Muscle layer of colon (tissue), 2 donors: ENCODE measurements at regions not wholly inside any gene's neighbourhood (a gene's known extent, or its start where the extent isn't known, plus 50 kb on each side); places are given as distances from the start of the nearest gene placed in this dataset.

Experiments
- H3K27ac ChIP-seq: one replicate; pipeline ENCODE4 v1.7.0; 2013; ENCODE audit warnings: low read depth, mild to moderate bottlenecking, low read length, moderate library complexity
- H3K27me3 ChIP-seq, 2 donors: one replicate each; pipeline ENCODE4 v1.7.0; 2013; ENCODE audit warnings: low read length in 2 of 2, mild to moderate bottlenecking in 2 of 2; ENCODE audit not compliant: insufficient read depth in 2 of 2, control insufficient read depth in 1 of 2
- H3K36me3 ChIP-seq: one replicate; pipeline ENCODE4 v1.7.0; 2013; ENCODE audit warnings: mild to moderate bottlenecking, low read length; ENCODE audit not compliant: insufficient read depth
- H3K4me1 ChIP-seq: one replicate; pipeline ENCODE4 v1.7.0; 2013; ENCODE audit warnings: mild to moderate bottlenecking, low read length; ENCODE audit not compliant: insufficient read depth
- H3K4me3 ChIP-seq, 2 donors: one replicate each; pipeline ENCODE4 v1.7.0; 2013; ENCODE audit warnings: low read length in 2 of 2, low read depth in 1 of 2, mild to moderate bottlenecking in 1 of 2, moderate library complexity in 1 of 2
- H3K9ac ChIP-seq: one replicate; pipeline ENCODE4 v1.7.0; 2013; ENCODE audit warnings: low read length
- H3K9me3 ChIP-seq: one replicate; pipeline ENCODE4 v1.7.0; 2013; ENCODE audit warnings: mild to moderate bottlenecking, low read length
- donor health status: abdominal sarcoma.
- donor health status: Adenocarcinoma of cecum.

DNA sequence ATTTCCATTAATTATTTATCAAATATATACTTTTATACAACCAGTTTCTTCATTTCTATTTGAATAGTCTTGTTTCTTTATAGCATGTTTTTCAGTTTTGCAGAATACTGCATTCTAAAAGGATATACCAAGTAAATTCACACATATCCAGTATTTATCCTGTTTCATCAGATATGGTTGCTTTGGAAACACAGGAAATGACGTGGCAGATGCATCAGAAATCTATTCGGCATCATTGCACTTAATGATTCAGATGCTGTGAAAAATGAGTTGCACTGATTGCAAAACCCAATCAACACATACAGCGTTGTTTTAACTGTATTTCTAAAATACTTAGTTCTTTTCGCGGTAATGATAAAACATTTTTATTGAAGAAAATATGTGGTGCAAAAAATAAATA, 594.9 kb downstream of the CDH26 start:
- H3K9ac ChIP-seq = no peak overlapping the region
- H3K4me1 ChIP-seq = no peaks in the 10 kb centered on the region
- H3K4me3 ChIP-seq = no peak overlapping the region
- no peak overlapping the region for H3K27ac ChIP-seq
- no peaks in the 10 kb centered on the region for H3K36me3 ChIP-seq
- no peaks in the 10 kb centered on the region for H3K27me3 ChIP-seq
- H3K9me3 ChIP-seq = no peaks in the 10 kb centered on the region

DNA sequence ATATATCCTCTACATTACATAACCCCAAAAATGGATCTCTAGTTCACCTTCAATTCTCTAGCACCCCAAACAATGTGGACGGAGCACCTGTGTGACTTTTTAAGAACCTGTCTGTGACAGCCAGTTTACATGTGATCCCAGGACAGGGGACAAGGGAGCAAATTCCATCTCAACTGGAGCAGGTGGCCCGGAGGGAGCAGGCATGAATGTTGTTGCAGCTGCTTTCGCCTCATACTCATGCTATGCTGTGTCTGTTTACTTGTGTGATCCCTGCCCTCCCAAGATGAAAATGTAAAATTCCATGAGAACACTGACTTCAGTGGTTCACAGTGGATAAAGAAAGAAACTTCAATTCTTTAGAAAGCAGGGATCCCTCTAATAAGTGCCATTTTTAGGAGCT, 600.3 kb downstream of the CDH26 start:
- Histone ChIP-seq H3K27me3 (peaks cover 0 to 4% of the 10 kb centered on the region in 2 donors), H3K36me3 (no peaks in the 10 kb centered on the region), H3K27ac (no peak overlapping the region), H3K9me3 (no peaks in the 10 kb centered on the region), H3K9ac (no peak overlapping the region), H3K4me3 (no peak overlapping the region), H3K4me1 (no peaks in the 10 kb centered on the region)

DNA sequence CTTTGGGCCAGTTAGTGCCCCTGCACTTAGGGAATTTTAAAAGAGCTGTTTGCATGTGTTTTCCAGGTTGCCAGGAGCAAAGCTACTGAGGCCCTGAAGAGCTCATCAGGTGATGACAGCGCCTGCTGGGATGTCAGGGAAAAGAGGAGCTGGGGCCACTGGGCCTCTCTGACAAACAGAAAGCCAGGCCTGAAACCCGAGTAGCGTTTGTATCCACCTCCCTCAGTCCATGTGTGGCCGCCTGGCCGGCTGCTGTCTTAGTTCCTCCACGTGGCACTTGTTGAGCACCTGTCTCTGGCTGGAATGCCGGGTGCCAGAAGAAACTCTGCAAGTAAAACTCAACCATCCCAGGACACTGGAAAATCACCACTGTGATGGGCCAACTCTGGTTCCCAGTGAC, 601.2 kb downstream of the CDH26 start:
- Histone ChIP-seq H3K4me3 (no peak overlapping the region), H3K9ac (no peak overlapping the region), H3K27me3 (peaks cover 0 to 4% of the 10 kb centered on the region in 2 donors), H3K4me1 (no peaks in the 10 kb centered on the region), H3K36me3 (no peaks in the 10 kb centered on the region), H3K9me3 (no peaks in the 10 kb centered on the region), H3K27ac (no peak overlapping the region)

DNA sequence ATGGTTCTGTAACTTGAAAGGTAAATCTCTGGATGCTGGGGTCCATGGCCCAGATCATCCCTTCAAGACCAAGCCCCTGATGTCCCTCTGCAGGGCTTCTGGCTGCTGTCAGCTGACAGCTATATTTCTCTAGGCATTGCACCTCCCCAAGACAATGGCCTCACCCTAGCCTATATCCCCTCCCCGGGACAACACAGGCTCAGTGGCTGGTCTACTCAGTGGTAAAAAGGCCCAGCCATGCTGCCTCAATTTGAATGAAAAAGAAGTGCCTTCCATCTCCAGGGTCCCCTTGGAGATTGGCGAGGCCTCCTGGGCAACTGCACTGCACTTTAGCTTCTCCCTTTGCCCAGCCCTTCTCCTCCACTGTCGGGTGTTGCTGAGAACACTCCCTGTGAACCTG, 602.8 kb downstream of the CDH26 start:
- no peaks in the 10 kb centered on the region for H3K36me3 ChIP-seq
- no peak overlapping the region for H3K4me3 ChIP-seq
- H3K4me1 ChIP-seq = no peaks in the 10 kb centered on the region
- H3K9me3 ChIP-seq = no peaks in the 10 kb centered on the region
- no peak overlapping the region for H3K27ac ChIP-seq
- H3K27me3 ChIP-seq = peaks cover 0 to 4% of the 10 kb centered on the region in 2 donors
- H3K9ac ChIP-seq = no peak overlapping the region

DNA sequence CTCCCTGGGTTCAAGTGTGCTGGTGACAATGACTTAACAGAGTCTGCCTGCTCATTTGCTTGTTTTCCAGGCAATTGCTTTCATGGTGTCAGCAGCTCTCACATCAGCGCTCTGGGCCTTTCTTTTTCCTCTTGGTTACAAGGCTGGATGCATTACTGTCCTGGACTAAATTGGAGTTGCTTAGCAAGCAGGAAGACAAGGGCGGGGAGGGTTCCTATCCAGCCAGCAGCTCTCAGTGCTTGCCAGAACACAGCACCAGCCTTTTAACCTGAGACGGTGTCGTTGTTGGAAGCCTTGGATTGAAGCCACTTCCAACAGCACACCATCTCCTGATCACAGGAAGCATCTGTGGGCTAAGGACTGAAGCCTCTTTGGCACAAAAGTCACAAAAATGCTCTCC, 606.9 kb downstream of the CDH26 start:
- no peaks in the 10 kb centered on the region for H3K27me3 ChIP-seq
- no peaks in the 10 kb centered on the region for H3K9me3 ChIP-seq
- no peaks in the 10 kb centered on the region for H3K4me1 ChIP-seq
- no peak overlapping the region for H3K9ac ChIP-seq
- H3K36me3 ChIP-seq = no peaks in the 10 kb centered on the region
- H3K4me3 ChIP-seq = no peak overlapping the region
- H3K27ac ChIP-seq = no peak overlapping the region

DNA sequence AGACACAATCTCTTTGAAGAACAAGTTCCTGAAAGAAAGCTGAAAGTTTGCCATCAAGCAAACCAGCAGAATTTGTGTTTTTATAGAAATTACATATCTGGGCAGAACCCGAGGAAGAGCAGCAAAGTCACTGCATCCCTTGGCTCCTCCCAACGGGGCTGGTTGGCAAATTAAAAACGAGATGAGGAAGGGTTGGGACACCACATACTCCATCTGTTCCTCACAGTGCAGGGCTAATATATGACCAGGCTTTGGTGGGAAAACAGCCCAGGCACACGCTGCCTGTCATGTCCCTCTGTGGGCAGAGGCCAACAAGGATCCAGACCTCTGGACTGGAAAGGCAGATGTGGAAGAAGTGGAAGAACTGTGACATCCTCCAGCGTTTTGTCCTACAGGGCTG, 607.3 kb downstream of the CDH26 start:
- Histone ChIP-seq H3K9ac (no peak overlapping the region), H3K27me3 (no peaks in the 10 kb centered on the region), H3K4me3 (no peak overlapping the region), H3K9me3 (no peaks in the 10 kb centered on the region), H3K27ac (no peak overlapping the region), H3K36me3 (no peaks in the 10 kb centered on the region), H3K4me1 (no peaks in the 10 kb centered on the region)

DNA sequence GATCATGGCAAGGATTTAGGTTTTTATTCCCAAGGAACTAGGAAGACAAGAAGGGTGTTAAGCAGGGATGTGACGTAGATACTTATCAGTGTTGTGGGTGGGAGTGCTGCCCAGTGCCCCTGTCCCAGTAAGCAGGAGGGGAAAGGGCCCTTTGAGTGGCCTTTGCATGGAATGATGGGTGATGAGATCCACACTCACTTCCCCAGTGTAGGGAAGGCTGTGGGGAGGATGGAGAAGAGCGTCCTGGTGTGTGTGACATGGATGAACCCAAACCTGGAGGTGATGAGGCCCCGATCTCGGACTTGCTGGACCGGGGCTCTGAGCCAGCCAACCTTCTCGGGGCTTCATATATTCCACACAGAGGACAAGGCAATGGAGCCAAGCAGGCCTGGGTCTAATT, 610.9 kb downstream of the CDH26 start:
- Histone ChIP-seq H3K36me3 (no peaks in the 10 kb centered on the region), H3K27me3 (no peaks in the 10 kb centered on the region), H3K4me1 (no peaks in the 10 kb centered on the region), H3K4me3 (no peak overlapping the region), H3K9me3 (no peaks in the 10 kb centered on the region), H3K9ac (no peak overlapping the region), H3K27ac (no peak overlapping the region)

DNA sequence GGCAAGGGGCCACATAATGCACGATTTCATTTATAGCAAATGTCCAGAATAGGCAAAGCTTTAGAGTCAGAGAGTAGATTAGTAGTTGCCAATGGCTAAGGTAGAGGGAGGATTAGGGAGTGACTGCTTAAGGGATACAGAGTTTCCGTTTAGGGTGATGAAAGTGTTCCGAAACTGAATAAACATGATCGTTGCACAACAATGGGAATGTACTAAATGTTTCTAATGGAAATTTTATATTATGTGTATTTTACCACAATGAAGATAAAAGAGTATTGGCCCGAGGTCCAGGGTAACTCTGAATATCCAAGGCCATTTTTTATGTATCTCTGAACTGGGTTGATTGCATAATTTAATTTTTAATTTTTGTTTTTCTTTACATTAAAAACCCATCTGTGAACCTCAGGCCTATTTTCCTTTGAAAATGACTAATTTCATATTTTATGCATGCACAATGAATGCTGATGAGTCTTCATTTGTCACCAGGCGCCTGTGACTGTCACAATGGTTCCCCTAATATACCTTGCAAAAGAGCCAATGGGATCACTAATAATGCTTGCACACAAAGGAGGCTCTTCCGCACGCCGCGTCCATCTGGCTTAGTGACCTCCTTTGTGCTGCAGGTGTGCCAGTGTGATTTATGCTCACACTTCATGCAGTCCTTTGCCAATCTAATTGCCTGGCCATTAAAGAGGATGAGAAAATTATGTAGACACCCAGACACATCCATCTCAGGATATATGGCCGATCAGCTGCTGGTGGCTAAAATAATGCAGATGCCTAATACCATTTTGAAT, 612.5 kb downstream of the CDH26 start:
- H3K27ac ChIP-seq = no peak overlapping the region
- H3K4me1 ChIP-seq = no peaks in the 10 kb centered on the region
- H3K9ac ChIP-seq = no peak overlapping the region
- H3K36me3 ChIP-seq = no peaks in the 10 kb centered on the region
- no peak overlapping the region for H3K4me3 ChIP-seq
- no peaks in the 10 kb centered on the region for H3K9me3 ChIP-seq
- no peaks in the 10 kb centered on the region for H3K27me3 ChIP-seq

DNA sequence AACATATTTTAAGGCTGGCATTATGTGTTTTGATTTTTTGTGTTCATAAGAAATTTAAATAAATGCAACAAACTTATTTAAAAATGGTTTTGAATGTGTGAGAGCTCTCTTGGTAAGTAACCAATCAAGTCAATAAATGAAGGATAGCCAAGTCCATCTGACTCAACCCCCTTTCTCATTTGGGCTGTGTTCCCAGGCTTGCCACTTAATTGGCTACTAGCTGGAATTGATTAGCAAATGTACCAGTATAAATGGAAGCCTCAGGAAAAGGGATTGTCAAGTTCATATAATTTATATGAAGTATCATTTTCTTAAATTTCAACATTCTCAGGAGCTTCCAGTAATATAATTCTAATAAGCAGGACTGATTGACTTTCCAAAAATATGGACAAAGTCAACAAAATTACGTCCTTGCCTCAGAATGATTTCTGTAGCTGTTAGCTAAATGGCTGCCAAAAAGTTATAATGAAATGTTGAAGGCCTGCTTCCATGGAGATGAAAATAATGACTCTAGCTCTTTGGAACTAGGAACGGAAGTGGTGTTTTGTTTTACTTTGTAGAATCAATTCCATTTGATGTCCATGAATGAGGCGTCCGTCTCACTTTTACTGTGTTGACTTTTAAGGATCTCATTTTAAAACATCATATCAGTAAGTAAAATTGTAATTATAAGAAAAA, 614.9 kb downstream of the CDH26 start:
- H3K27ac ChIP-seq = no peak overlapping the region
- no peaks in the 10 kb centered on the region for H3K9me3 ChIP-seq
- no peaks in the 10 kb centered on the region for H3K4me1 ChIP-seq
- no peak overlapping the region for H3K9ac ChIP-seq
- H3K4me3 ChIP-seq = no peak overlapping the region
- H3K27me3 ChIP-seq = no peaks in the 10 kb centered on the region
- H3K36me3 ChIP-seq = no peaks in the 10 kb centered on the region

DNA sequence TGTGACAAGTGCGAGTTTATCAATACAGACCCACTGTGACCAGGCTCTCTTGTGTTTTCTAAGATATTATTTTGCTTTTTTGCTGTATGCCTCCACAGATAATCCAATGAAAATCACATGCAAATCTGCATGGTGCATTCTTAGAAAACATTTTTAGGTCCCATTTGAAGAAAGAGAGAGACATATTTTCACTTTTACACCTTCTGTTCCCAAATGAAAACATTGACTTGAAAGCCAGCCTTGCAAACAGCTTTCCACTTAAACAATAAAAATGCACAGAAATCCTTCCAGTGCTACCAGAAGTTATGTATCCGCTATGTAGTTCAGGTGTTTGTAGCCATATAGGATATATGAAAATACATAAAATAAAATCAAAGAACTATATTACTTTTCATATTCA, 618.0 kb downstream of the CDH26 start:
- Histone ChIP-seq H3K27me3 (no peaks in the 10 kb centered on the region), H3K36me3 (no peaks in the 10 kb centered on the region), H3K4me3 (no peak overlapping the region), H3K4me1 (no peaks in the 10 kb centered on the region), H3K9ac (no peak overlapping the region), H3K9me3 (no peaks in the 10 kb centered on the region), H3K27ac (no peak overlapping the region)

DNA sequence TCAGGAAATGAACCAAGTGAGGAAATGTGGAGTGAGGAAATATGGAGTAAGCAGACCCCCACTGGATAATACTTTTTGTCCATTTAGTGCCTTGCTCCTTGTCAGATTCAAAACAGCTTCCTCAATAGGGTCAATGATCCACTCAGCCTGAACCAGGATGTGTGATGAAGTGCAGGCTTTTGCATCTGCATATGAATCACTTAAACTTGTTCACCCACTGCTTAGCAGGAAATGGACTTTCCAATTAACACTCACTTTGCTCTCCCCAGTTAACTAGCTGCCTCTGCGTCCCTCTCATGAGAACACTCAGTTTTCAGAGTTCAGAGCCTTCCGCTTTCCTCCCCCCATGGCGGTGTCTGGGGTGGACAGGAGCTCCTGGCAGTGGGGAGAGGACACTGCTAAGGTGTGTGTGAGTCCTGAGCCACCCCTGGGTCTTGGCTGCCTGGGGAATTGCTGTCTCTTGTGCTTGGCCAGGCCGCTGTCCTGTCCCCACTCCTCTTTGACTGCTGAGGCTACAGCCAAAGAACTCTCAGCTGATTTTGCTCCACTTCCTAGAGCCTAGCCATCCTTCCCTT, 621.8 kb downstream of the CDH26 start:
- H3K27ac ChIP-seq = no peak overlapping the region
- no peaks in the 10 kb centered on the region for H3K9me3 ChIP-seq
- no peaks in the 10 kb centered on the region for H3K4me1 ChIP-seq
- H3K9ac ChIP-seq = no peak overlapping the region
- H3K36me3 ChIP-seq = no peaks in the 10 kb centered on the region
- H3K27me3 ChIP-seq = no peaks in the 10 kb centered on the region
- no peak overlapping the region for H3K4me3 ChIP-seq
